Neural crest cell (in vitro differentiated cells): ENCODE measurements at regions not wholly inside any gene's neighbourhood (a gene's known extent, or its start where the extent isn't known, plus 50 kb on each side); places are given as distances from the start of the nearest gene placed in this dataset.

Experiments used
- DNase-seq: peaks from one replicate; pipeline ENCODE4 v3.0.0; 2021; ENCODE audit warnings: low read depth, mixed read lengths, low spot score
- H3K27ac Mint-ChIP-seq: one replicate; pipeline ENCODE4 v1.8.0; 2021; ENCODE audit warnings: mild to moderate bottlenecking, mixed read lengths; ENCODE audit not compliant: unreplicated experiment
- H3K27me3 Mint-ChIP-seq: 2 replicates; pipeline ENCODE4 v1.8.0; 2021; ENCODE audit warnings: low read depth, mild to moderate bottlenecking, mixed read lengths
- H3K36me3 Mint-ChIP-seq: 2 replicates; pipeline ENCODE4 v1.8.0; 2021; ENCODE audit warnings: low read depth, mild to moderate bottlenecking, mixed read lengths
- H3K4me1 Mint-ChIP-seq: 2 replicates; pipeline ENCODE4 v1.8.0; 2021; ENCODE audit warnings: mixed read lengths
- H3K4me3 Mint-ChIP-seq: one replicate; pipeline ENCODE4 v1.8.0; 2021; ENCODE audit warnings: mild to moderate bottlenecking, mixed read lengths
- H3K9me3 Mint-ChIP-seq: 2 replicates; pipeline ENCODE4 v1.8.0; 2021; ENCODE audit warnings: mixed read lengths
- CTCF ChIP-seq: fragments of 200-600 bp; sonication (generic); conservative IDR thresholded peaks from 2 replicates; pipeline ENCODE4 v1.5.0; 2021; ENCODE audit warnings: antibody characterized with exemption, mild to moderate bottlenecking

DNA sequence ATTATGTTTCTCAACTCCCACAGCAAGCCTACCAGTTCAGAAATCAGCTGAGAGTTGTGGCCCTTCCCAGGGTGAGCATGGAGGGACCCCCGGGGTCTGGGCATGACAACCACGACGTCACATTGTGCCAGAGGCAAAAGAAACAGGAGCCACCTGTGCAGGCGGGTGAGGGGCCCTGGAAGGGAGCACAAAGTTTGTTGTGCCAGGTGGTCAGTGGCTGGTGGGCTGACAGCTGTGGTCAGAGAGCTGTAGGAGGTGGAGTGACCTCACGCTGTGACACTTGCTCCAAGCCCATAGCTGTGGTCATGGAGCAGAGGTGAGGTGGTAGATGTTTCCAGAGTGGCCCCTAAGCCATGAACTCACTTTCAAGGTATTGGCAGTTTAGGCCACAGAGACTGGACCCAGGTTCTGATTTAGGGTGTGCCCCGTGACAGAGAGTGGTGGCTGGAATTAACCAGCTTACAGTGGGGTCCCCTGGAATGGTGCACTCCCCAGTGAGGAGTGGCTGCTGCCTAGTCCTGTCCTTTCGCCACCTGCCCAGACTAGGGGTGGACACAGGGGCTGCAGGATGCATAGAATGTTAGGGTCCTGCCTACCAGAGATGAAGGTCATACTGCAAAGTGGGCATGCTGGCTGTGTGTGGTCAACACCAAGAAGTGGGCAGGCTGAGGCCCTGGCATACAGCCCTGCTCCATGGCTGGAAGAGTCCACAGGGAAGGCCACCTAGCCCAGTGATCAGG lies 136.4 kb downstream of the GLI2 start:
- peaks cover 54% of the 10 kb centered on the region for H3K4me1 Mint-ChIP-seq

GRCh38 chr2:120873958-120874887 lies 138.6 kb downstream of the GLI2 start:
- no peak for DNase-seq
- Mint-ChIP-seq H3K4me3 (no peak overlapping the region), H3K27ac (no peak overlapping the region), H3K9me3 (no peaks in the 10 kb centered on the region), H3K36me3 (no peaks in the 10 kb centered on the region), H3K27me3 (no peaks in the 10 kb centered on the region), H3K4me1 (peaks cover 44% of the 10 kb centered on the region)
- no peak for TF ChIP-seq CTCF

More for the DNA sequence above, 136.4 kb downstream of the GLI2 start:
- no peak for TF ChIP-seq CTCF
- Mint-ChIP-seq H3K36me3 (no peaks in the 10 kb centered on the region), H3K4me3 (no peak overlapping the region), H3K27ac (no peak overlapping the region), H3K27me3 (no peaks in the 10 kb centered on the region), H3K9me3 (no peaks in the 10 kb centered on the region)
- DNase-seq = no peak

- no peak for TF ChIP-seq CTCF
- no peaks in the 10 kb centered on the region for H3K36me3 Mint-ChIP-seq
- no peak overlapping the region for H3K4me3 Mint-ChIP-seq
- no peaks in the 10 kb centered on the region for H3K9me3 Mint-ChIP-seq
- peaks cover 3% of the 10 kb centered on the region for H3K27me3 Mint-ChIP-seq
- no peak for DNase-seq
- H3K27ac Mint-ChIP-seq = no peak overlapping the region
- peaks cover 46% of the 10 kb centered on the region for H3K4me1 Mint-ChIP-seq
Observed at GRCh38 chr2:120874888-120875275, 139.2 kb downstream of the GLI2 start.

- no peak overlapping the region for H3K27ac Mint-ChIP-seq
- DNase-seq = no peak
- no peaks in the 10 kb centered on the region for H3K36me3 Mint-ChIP-seq
- H3K9me3 Mint-ChIP-seq = no peaks in the 10 kb centered on the region
- no peak for TF ChIP-seq CTCF
- peaks cover 51% of the 10 kb centered on the region for H3K4me1 Mint-ChIP-seq
- H3K27me3 Mint-ChIP-seq = peaks cover 5% of the 10 kb centered on the region
- H3K4me3 Mint-ChIP-seq = no peak overlapping the region
Observed at GRCh38 chr2:120875431-120875830, 139.8 kb downstream of the GLI2 start.

- no peak for TF ChIP-seq CTCF
- H3K4me3 Mint-ChIP-seq = no peak overlapping the region
- H3K27me3 Mint-ChIP-seq = peaks cover 5% of the 10 kb centered on the region
- peaks cover 55% of the 10 kb centered on the region for H3K4me1 Mint-ChIP-seq
- H3K27ac Mint-ChIP-seq = no peak overlapping the region
- no peak for DNase-seq
- H3K9me3 Mint-ChIP-seq = no peaks in the 10 kb centered on the region
- H3K36me3 Mint-ChIP-seq = no peaks in the 10 kb centered on the region
Observed at GRCh38 chr2:120876526-120877280, 141.0 kb downstream of the GLI2 start.
